IPS DF 4.7 (cell line): ENCODE measurements at regions not wholly inside any gene's neighbourhood (a gene's known extent, or its start where the extent isn't known, plus 50 kb on each side); places are given as distances from the start of the nearest gene placed in this dataset.
A peak's percentile ranks its signal among the peaks of the same experiment; 100 is the strongest.

Experiments
- DNase-seq: peaks from one replicate; pipeline ENCODE4 v3.0.0-alpha.2; 2013; ENCODE audit warnings: low spot score; ENCODE audit errors: extremely low read depth

- DNase-seq: no peak
These were observed 168.5 kb downstream of the SUCLG1 start for GRCh38 chr2:84290537-84290936.

- no peak for DNase-seq
These were observed 170.8 kb downstream of the SUCLG1 start for GRCh38 chr2:84288293-84288692.

- DNase-seq: no peak
These were observed 172.2 kb downstream of the SUCLG1 start for GRCh38 chr2:84286878-84287277.

- no peak for DNase-seq
These were observed 173.9 kb downstream of the SUCLG1 start for GRCh38 chr2:84285056-84285747.

GRCh38 chr2:84283506-84283905 lies 175.6 kb downstream of the SUCLG1 start:
- no peak for DNase-seq

GRCh38 chr2:84281510-84281909 lies 177.6 kb downstream of the SUCLG1 start:
- DNase-seq: no peak

GRCh38 chr2:84280873-84281272 lies 178.2 kb downstream of the SUCLG1 start:
- DNase-seq: no peak

GRCh38 chr2:84278386-84278785 lies 180.7 kb downstream of the SUCLG1 start:
- DNase-seq: no peak

GRCh38 chr2:84276590-84277255 lies 182.4 kb downstream of the SUCLG1 start:
- no peak for DNase-seq

- DNase-seq: no peak
These were observed 185.7 kb downstream of the SUCLG1 start for GRCh38 chr2:84273406-84273805.

GRCh38 chr2:84271977-84272376 lies 187.1 kb downstream of the SUCLG1 start:
- DNase-seq: no peak

- peak; percentile 19 for DNase-seq
These were observed 201.2 kb downstream of the SUCLG1 start for GRCh38 chr2:84257831-84258230.

GRCh38 chr2:84251651-84252302 lies 207.3 kb downstream of the SUCLG1 start:
- DNase-seq: no peak

- DNase-seq: no peak
These were observed 209.9 kb downstream of the SUCLG1 start for GRCh38 chr2:84249140-84249539.

GRCh38 chr2:84247532-84247931 lies 211.5 kb downstream of the SUCLG1 start:
- no peak for DNase-seq

- DNase-seq: no peak
These were observed 215.0 kb downstream of the SUCLG1 start for GRCh38 chr2:84243788-84244733.

GRCh38 chr2:84238907-84239306 lies 220.2 kb downstream of the SUCLG1 start:
- no peak for DNase-seq

- DNase-seq: no peak
These were observed 222.8 kb downstream of the SUCLG1 start for GRCh38 chr2:84236288-84236687.

GRCh38 chr2:84234103-84234502 lies 225.0 kb downstream of the SUCLG1 start:
- no peak for DNase-seq

- DNase-seq: no peak
These were observed 227.6 kb downstream of the SUCLG1 start for GRCh38 chr2:84231478-84231877.

GRCh38 chr2:84224121-84224520 lies 235.0 kb downstream of the SUCLG1 start:
- DNase-seq: no peak
